Thyroid gland (tissue), 4 donors: ENCODE measurements at regions not wholly inside any gene's neighbourhood (a gene's known extent, or its start where the extent isn't known, plus 50 kb on each side); places are given as distances from the start of the nearest gene placed in this dataset.

Source experiments
- DNase-seq, 2 donors: peaks; one replicate each; pipeline ENCODE4 v3.0.0-alpha.2; 2019
- H3K27ac ChIP-seq, 3 donors: fragments of 200-600 bp; sonication (generic); 1 replicate in 2 of 3; 2 replicates in 1 of 3; pipeline ENCODE4 v1.5.1; 2016 to 2019; ENCODE audit warnings: mild to moderate bottlenecking in 1 of 3, moderate library complexity in 1 of 3
- H3K27me3 ChIP-seq: fragments of 200-600 bp; sonication (generic); one replicate; pipeline ENCODE4 v1.5.1; 2019
- H3K36me3 ChIP-seq, 2 donors: fragments of 200-600 bp; sonication (generic); one replicate each; pipeline ENCODE4 v1.5.1; 2016 to 2019
- H3K4me1 ChIP-seq, 2 donors: fragments of 200-600 bp; sonication (generic); one replicate each; pipeline ENCODE4 v1.5.1; 2017 to 2019
- H3K4me3 ChIP-seq, 3 donors: fragments of 200-600 bp; sonication (generic); replicated peaks in 1 of 3; 1 replicate in 2 of 3; 2 replicates in 1 of 3; pipeline ENCODE4 v1.5.1; 2016; ENCODE audit warnings: mild to moderate bottlenecking in 1 of 3
- H3K9me3 ChIP-seq: fragments of 200-600 bp; sonication (generic); one replicate; pipeline ENCODE4 v1.5.1; 2017
- CTCF ChIP-seq, 6 experiments: fragments of 200-600 bp in 3 of 6; fragments of 450-650 bp in 3 of 6; sonication (generic) in 3 of 6; IDR thresholded peaks; one replicate each; pipeline ENCODE4 v1.5.1; 2016 to 2019; ENCODE audit warnings: antibody characterized with exemption in 6 of 6, mild to moderate bottlenecking in 2 of 6, inconsistent platforms in 1 of 6, moderate library complexity in 1 of 6
- POLR2A ChIP-seq, 2 donors: fragments of 450-650 bp; IDR thresholded peaks; one replicate each; pipeline ENCODE4 v1.6.1; 2017; ENCODE audit warnings: antibody characterized with exemption in 2 of 2, mild to moderate bottlenecking in 2 of 2, moderate library complexity in 1 of 2
- WGBS, 2 donors: methylation state at CpG; one replicate each; pipeline ENCODE4 v1.1.5; 2017; 5-methylcytosine and 5-hydroxymethylcytosine counted together
- intact Hi-C: fragments of 100-400 bp; cut with DNase I; formaldehyde crosslinking; loops from one replicate; pipeline ENCODE4 v1.15.1; 2023

GRCh38 chr6:1182722-1183521 is 129.0 kb upstream of the FOXQ1 start:
- no peak for DNase-seq
- WGBS, 2 donors: 95 to 96% methylated on average over 13 of the region's 13 CpGs
- intact Hi-C loops: no loop called here
- H3K9me3 ChIP-seq: no peaks in the 10 kb centered on the region
- H3K4me1 ChIP-seq: peaks cover 0 to 13% of the 10 kb centered on the region in 2 donors
- H3K4me3 ChIP-seq: no peak overlapping the region
- no peaks in the 10 kb centered on the region for H3K27me3 ChIP-seq
- TF ChIP-seq POLR2A (IDR thresholded peaks at IDR 0.05): no peak
- no peak for TF ChIP-seq CTCF (IDR thresholded peaks at IDR 0.05)
- no peaks in the 10 kb centered on the region for H3K36me3 ChIP-seq
- no peak overlapping the region for H3K27ac ChIP-seq

- intact Hi-C loops: no loop called here
- H3K36me3 ChIP-seq: no peaks in the 10 kb centered on the region
- no peak for TF ChIP-seq CTCF (IDR thresholded peaks at IDR 0.05)
- no peak for TF ChIP-seq POLR2A (IDR thresholded peaks at IDR 0.05)
- H3K9me3 ChIP-seq: no peaks in the 10 kb centered on the region
- H3K27ac ChIP-seq: no peak overlapping the region
- H3K27me3 ChIP-seq: no peaks in the 10 kb centered on the region
- no peak for DNase-seq
- 80 to 85% methylated on average over 4 of the region's 4 CpGs for WGBS, 2 donors
- no peak overlapping the region for H3K4me3 ChIP-seq
- H3K4me1 ChIP-seq: peaks cover 0 to 5% of the 10 kb centered on the region in 2 donors
Observed at GRCh38 chr6:1181939-1182605, 129.8 kb upstream of the FOXQ1 start.

- no peak for DNase-seq
- 85 to 86% methylated on average over 16 of the region's 16 CpGs for WGBS, 2 donors
- Histone ChIP-seq H3K9me3 (no peaks in the 10 kb centered on the region), H3K4me1 (peaks cover 0 to 10% of the 10 kb centered on the region in 2 donors), H3K27ac (no peak overlapping the region), H3K36me3 (no peaks in the 10 kb centered on the region), H3K27me3 (no peaks in the 10 kb centered on the region), H3K4me3 (no peak overlapping the region)
- TF ChIP-seq CTCF (IDR thresholded peaks at IDR 0.05) (no peak), POLR2A (IDR thresholded peaks at IDR 0.05) (no peak)
- intact Hi-C loops: no loop called here
Observed at GRCh38 chr6:1179571-1180459, 132.1 kb upstream of the FOXQ1 start.

GRCh38 chr6:1178590-1178989 is 133.3 kb upstream of the FOXQ1 start:
- no peaks in the 10 kb centered on the region for H3K27me3 ChIP-seq
- no peak overlapping the region for H3K27ac ChIP-seq
- H3K4me1 ChIP-seq: peaks cover 0 to 10% of the 10 kb centered on the region in 2 donors
- no peak overlapping the region for H3K4me3 ChIP-seq
- intact Hi-C loops: no loop called here
- no peaks in the 10 kb centered on the region for H3K9me3 ChIP-seq
- no peaks in the 10 kb centered on the region for H3K36me3 ChIP-seq
- WGBS, 2 donors: 90 to 94% methylated on average over 3 of the region's 3 CpGs
- TF ChIP-seq CTCF (IDR thresholded peaks at IDR 0.05): no peak
- TF ChIP-seq POLR2A (IDR thresholded peaks at IDR 0.05): no peak
- no peak for DNase-seq
